NCI-H1105 treated with DMSO at 0.1 percent for 48 hours (cell line): ENCODE measurements at regions not wholly inside any gene's neighbourhood (a gene's known extent, or its start where the extent isn't known, plus 50 kb on each side); places are given as distances from the start of the nearest gene placed in this dataset.
"Not testable (repeated sequence)": the region's sequence is repeated elsewhere in the genome, so short reads cannot be mapped to it uniquely, and the experiment has no call there.

Source experiments
- DNase-seq: peaks from one replicate; lab custom pipeline; 2025; lab: John Stamatoyannopoulos, UW

GRCh38 chr2:217366966-217367365, 507.1 kb upstream of the TNP1 start:
- DNase-seq: no peak

GRCh38 chr2:217366266-217366895, 506.5 kb upstream of the TNP1 start:
- no peak for DNase-seq

- DNase-seq: no peak
Observed at GRCh38 chr2:217365656-217366055, 505.8 kb upstream of the TNP1 start.

GRCh38 chr2:217364224-217364623, 504.4 kb upstream of the TNP1 start:
- no peak for DNase-seq

- no peak for DNase-seq
Observed at GRCh38 chr2:217363470-217363869, 503.6 kb upstream of the TNP1 start.

GRCh38 chr2:217362710-217363109, 502.8 kb upstream of the TNP1 start:
- no peak for DNase-seq

GRCh38 chr2:217362286-217362685, 502.4 kb upstream of the TNP1 start:
- DNase-seq: no peak

GRCh38 chr2:217361483-217361880, 501.6 kb upstream of the TNP1 start:
- DNase-seq: no peak

GRCh38 chr2:217360781-217361482, 501.1 kb upstream of the TNP1 start:
- DNase-seq: no peak

GRCh38 chr2:217360111-217360510, 500.2 kb upstream of the TNP1 start:
- no peak for DNase-seq

- DNase-seq: no peak
Observed at GRCh38 chr2:217357886-217358620, 498.2 kb upstream of the TNP1 start.

GRCh38 chr2:217356781-217357180, 496.9 kb upstream of the TNP1 start:
- DNase-seq: no peak

GRCh38 chr2:217356142-217356541, 496.3 kb upstream of the TNP1 start:
- DNase-seq: no peak

- no peak for DNase-seq
Observed at GRCh38 chr2:217353591-217353990, 493.7 kb upstream of the TNP1 start.

- no peak for DNase-seq
Observed at GRCh38 chr2:217351378-217351777, 491.5 kb upstream of the TNP1 start.

- DNase-seq: no peak
Observed at GRCh38 chr2:217349251-217349650, 489.4 kb upstream of the TNP1 start.

GRCh38 chr2:217347630-217348029, 487.8 kb upstream of the TNP1 start:
- not testable (repeated sequence) for DNase-seq

GRCh38 chr2:217346043-217346442, 486.2 kb upstream of the TNP1 start:
- not testable (repeated sequence) for DNase-seq

- DNase-seq: no peak
Observed at GRCh38 chr2:217340899-217341298, 481.0 kb upstream of the TNP1 start.

- no peak for DNase-seq
Observed at GRCh38 chr2:217340176-217340575, 480.3 kb upstream of the TNP1 start.

- DNase-seq: no peak
Observed at GRCh38 chr2:217339753-217340152, 479.9 kb upstream of the TNP1 start.

GRCh38 chr2:217338306-217338916, 478.5 kb upstream of the TNP1 start:
- DNase-seq: no peak

GRCh38 chr2:217337771-217338170, 477.9 kb upstream of the TNP1 start:
- DNase-seq: no peak
